NCI-H446 treated with DMSO at 0.1 percent for 48 hours (cell line): ENCODE measurements at regions not wholly inside any gene's neighbourhood (a gene's known extent, or its start where the extent isn't known, plus 50 kb on each side); places are given as distances from the start of the nearest gene placed in this dataset.
"Not testable (repeated sequence)": the region's sequence is repeated elsewhere in the genome, so short reads cannot be mapped to it uniquely, and the experiment has no call there.

ENCODE experiments used
- DNase-seq: peaks from one replicate; lab custom pipeline; 2025; lab: John Stamatoyannopoulos, UW

DNA sequence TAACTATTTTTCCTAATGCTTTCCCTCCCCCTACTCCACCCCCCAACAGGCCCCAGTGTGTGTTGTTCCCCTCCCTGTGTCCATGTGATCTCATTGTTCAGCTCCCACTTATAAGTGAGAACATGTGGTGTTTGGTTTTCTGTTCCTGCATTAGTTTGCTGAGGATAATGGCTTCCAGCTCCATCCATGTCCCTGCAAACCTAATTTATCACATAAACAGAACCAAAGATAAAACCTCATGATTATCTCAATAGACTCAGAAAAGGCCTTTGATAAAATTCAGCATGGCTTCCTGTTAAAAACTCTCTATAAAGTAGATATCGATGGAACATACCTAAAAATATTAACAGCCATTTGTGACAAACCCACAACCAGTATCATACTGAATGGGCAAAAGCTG is 884.1 kb upstream of the AUTS2 start:
- not testable (repeated sequence) for DNase-seq

DNA sequence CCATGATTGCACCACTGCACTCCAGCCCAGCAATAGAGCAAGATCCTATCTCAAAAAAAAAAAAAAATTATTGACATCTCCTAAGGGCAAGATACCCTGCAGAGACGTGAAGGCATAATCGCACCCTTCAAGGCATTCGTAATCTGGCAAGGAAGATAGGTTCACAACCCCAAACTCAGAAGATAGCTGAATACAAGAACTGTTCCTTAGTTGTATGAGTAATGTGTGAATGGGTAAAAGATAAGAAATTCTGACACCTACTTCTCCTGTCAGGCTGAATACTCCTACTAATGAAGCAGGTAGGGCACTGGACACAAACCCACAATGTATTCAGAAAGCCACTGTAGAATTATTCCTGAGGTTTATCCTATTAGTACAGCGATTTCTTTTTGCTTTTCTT is 882.4 kb upstream of the AUTS2 start:
- DNase-seq = no peak

DNA sequence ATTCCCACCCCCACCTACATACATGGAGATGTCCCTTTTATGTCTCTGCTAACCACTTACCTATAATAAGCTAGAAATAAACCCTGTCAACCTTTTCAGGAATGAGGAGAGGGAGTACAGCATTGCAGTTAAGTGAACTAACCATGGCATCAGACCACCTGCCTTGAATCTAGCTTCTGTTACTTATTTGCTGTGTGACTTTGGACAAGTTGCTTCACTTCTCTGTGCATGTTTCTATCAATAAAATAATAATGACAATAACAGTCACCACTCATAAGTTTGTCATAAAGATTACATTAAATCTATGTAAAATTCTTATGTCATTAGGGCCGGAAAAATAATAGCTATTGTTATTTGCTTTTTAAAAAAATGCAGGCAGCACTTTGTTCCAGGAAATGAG is 881.1 kb upstream of the AUTS2 start:
- DNase-seq = no peak

DNA sequence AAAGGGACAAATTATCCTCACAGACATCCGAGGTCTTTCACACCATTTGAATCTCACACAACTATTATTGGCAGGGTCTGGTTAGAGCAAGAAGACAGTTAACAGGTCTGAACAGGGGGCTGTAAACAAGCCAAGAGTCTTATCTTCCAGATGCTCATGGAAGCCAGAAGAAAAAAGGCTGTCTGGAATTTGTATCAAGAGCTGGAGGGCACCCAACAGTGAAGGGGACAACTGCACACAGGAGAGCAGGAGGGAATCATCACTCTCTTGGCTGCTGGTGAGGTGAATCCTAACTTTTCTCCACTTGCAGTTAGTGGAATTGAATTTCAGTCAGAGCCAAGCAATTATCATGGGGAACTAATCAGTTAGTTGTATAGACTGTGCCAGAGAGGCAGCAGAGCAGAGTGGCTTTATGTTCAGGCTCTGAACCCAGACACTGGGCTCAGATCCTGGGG is 880.2 kb upstream of the AUTS2 start:
- no peak for DNase-seq

DNA sequence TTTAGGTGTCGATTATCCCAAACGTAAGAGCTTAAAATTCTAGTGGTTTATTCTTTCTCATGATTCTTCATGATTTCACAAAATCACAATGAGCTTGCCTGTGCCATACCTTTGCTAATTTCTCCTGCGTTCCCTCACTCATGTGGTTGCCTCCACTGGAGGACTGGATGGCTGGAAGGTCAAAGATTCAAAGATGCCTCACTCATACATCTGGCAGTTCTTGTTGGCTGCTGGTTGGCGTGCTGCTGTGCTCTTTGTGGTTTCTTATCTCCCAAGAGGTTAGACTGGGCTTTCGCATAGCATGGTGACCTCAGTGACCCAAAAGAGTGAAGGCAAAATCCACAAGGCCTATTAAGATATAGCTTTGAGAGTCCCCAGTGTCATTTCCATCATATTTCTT is 877.6 kb upstream of the AUTS2 start:
- DNase-seq = no peak

DNA sequence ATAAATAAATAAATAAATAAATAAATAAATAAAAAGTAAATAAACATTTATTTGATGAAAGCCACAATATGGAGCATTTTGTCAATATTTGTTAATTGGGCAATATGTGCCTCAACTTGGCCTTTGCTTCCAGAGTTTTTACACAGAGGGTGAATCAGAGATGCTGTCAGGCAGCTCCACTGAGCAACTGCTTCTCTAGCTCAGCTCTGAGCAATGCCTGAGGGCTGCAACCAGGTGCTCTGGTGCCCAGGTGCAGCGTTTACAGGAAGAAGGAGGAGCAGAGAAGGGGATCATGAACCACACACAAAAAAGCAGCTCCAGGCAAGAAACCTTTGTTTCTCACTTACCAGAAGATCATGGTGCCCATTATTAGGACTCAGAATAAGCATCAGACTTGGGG is 876.2 kb upstream of the AUTS2 start:
- no peak for DNase-seq

DNA sequence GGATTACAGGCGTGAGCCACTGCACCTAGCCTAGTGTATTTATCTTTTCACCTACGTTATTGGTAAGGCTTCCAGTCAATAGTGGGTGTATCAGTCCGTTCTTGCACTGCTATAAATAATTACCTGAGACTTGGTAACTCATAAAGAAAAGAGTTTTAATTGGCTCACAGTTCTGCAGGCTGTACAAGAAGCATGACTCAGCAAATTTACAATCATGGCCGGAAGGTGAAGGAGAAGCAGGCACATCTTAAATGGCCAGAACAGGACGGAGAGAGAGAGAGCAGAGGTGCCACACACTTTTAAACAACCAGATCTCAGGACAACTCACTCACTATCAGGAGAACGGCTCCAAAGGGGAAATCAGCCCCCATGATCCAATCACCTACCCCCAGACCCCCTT is 873.3 kb upstream of the AUTS2 start:
- DNase-seq = no peak

DNA sequence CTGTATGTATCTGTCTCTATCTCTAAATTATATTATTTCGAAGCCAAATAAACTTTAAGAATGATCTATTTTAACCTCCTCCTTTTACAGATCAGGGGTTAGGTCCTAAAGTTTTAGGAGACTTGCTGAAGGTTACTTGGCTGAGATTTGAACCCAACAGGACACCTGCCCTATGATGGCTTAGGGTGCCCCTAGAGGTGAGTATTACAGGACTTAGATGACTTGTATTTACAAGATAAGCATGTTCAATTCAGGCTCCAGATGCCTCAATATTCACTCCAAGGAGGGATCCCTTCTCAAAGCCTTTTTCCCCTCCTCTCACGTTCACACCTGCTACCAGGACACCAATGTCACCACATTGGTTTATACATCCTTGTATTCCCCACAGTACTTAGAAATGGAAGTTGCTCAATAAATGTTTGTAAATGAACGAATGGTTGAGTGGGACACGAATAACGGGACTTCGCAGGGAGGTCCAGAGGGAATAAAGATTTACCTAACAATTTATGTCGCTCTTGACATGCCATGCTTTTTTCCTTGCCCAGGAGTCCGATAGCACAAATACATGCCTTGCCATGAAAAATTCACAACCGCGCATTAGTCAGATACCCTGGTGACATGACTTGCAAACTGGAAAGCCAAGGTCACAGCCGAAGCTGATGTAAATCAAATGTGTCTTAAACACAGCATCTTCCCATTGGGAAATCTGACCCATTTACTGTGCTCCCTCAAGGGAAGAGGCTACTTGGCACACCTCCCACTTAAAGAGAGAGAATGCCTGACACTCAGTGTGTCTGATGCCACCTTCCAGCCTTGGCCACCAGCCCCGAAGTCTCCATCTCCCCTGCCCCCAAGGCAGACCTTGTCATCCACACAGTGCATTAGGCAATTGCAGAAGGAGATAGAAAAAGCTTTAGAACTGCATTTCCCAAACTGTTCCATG is 872.2 kb upstream of the AUTS2 start:
- DNase-seq = no peak

DNA sequence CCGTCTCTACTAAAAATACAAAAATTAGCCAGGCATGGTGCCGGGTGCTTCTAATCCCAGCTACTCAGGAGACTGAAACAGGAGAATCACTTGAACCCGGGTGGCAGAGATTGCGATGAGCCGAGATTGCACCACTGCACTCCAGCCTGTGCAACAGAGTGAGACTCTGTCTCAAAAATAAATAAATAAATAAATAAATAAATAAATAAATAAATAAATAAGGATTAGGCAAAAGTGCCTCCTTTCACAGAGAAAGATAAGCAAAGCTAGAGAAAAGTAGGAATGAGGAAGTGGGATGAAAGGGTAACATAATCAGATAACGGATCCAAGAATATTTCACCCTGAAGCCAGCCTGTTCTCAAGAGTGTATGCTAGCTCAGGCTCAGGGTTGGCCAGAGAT is 869.6 kb upstream of the AUTS2 start:
- not testable (repeated sequence) for DNase-seq

DNA sequence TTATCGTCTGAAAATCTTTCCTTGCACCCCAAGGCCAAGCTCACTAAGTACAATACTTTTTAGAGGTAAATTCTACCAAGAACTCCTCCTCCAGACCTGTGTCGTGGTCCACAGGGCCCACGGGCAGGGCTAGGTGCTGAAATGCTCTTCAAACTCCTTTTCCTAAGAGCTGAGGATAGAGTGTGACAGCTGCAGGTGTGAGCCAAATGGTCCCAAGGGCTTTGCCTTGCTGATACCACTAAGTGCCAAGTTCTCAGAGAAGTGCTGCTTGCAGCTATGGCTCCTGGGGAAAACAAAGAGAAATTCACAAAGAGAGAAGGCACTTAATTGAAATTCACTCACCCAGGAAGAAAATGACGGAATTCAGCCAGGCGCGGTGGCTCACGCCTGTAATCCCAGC is 868.9 kb upstream of the AUTS2 start:
- no peak for DNase-seq

DNA sequence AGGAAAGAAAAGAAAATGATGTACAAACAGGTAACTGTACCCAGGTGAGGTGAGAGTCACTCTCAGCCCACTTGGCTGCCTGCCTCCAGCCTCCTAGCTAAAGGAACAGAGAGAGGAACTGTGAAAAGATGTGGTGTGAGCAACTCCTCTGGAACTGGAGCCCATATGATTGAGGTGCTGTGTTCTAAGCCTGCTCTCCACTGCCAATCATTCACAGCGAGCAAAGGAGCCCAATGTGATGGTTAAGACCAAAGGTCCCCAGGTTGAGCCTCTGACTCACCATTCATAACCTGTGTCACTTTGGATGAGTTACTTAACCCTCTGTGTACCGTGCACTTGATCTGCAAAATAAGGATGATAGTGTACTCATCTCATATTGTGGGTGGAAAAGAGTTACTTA is 868.1 kb upstream of the AUTS2 start:
- DNase-seq = no peak

DNA sequence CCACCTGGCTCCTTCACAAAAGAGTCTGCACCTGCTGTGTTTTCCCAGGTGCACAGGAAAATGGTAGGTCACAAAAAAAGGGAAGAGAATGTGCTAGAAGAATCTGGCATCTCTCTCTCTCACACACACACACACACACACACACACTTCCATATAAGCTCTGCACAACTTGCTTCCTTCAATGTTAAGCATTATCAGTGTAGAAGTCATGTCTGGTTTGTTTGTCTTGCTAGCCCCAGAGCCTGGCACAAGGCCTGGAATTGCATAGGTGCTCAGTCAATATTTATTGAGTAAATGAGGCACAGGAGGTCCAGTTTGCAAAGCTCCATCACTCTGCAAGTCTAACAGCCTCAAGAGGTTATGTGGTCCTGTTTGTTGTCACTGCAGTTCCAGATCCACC is 867.3 kb upstream of the AUTS2 start:
- no peak for DNase-seq

DNA sequence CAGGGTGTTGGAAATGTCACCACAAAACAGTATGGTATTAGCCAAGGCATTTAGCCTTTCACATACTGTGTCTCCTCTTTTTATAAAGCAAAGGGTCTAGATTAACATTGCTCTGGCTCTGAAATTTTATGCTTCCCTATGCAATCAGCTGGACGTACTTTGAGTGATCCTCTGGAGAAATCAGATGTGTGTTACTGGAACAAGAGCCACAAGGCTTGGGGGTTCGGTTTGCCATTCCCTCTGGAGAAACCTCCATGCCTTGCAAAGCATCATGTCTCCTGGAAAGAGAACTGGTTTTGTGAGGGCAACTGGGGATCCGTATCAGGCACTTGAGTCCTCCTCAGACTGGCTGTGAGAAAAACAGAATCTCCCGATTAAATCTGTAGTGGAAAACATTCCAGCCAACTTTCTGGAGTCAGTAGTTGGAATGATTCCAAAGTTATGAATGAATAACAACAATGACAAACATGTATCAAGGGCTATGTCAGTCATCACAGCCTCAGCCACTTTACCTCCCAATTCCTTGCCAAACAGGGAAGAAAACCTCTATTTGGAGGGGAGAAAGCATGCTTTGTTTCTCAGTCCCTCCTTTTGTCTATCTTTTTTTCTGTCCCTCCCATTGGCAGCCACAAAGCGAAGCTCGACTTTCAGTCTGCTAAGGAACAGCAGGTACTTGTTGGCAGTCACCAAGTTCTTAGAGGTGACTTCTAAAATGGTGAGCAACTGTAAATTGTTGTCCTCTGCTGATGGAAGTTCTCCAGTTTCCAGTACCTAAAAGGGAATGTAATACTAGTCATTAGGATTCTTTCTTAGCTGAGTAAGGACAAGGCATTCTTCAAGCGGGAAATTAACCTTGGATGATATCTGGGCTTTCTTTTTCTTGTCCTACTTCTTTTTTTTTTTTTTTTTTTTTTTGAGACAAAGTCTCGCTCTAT is 864.8 kb upstream of the AUTS2 start:
- no peak for DNase-seq

DNA sequence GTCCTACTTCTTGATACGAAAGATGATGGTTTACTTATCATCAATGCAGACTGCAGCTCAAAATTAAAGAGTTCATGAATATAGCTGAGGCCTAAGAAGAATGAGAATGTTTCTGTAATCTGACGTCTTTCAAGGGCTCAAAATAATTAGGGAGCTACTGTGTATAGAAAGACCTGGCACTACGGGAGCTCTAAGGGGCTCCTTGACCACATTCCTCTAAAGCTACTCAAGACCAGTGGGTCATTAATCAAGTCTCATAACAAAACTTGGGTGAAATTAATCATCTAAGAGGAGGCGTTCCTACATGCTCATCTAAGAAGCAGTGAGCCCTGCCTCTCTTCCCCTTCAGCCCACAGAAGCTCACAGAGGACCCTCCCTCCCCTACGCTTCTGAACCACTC is 863.8 kb upstream of the AUTS2 start:
- DNase-seq = no peak

DNA sequence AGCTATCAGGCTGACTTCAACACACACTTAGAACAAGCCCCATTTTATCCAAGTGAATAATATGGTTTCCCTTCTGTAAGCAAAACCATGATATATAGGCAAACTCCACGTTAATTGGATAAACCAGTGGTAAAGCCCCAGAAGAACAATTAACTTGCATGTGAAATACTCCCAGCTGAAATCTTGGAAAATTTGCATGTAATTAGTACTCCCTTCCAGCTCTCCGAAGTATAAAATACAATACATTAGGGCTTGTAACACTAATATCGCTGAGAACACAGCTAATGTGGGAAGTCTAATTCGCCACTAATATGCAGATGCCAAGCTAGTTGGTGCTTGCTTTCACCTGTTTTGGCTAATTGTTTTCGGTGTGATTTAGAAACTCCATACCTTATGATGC is 859.0 kb upstream of the AUTS2 start:
- no peak for DNase-seq

DNA sequence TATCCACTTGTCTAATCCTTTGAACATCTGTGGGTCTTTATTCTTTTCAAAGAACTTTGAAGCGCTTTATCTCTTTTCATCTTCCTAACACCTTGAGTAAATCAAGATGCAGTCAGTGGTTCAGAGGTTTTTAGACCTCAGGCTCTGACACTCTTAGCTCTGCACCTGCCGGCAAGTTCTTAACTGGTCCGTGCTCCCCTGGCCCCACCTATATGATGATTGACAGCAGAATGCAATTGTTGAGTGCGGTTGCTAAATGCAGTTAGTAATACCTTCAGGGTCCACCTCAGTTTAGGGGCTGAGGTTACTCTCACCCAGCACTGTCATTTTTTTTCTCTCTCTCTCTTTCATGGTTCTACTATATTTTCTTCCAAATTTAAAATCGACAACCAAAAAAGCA is 854.2 kb upstream of the AUTS2 start:
- DNase-seq = no peak

DNA sequence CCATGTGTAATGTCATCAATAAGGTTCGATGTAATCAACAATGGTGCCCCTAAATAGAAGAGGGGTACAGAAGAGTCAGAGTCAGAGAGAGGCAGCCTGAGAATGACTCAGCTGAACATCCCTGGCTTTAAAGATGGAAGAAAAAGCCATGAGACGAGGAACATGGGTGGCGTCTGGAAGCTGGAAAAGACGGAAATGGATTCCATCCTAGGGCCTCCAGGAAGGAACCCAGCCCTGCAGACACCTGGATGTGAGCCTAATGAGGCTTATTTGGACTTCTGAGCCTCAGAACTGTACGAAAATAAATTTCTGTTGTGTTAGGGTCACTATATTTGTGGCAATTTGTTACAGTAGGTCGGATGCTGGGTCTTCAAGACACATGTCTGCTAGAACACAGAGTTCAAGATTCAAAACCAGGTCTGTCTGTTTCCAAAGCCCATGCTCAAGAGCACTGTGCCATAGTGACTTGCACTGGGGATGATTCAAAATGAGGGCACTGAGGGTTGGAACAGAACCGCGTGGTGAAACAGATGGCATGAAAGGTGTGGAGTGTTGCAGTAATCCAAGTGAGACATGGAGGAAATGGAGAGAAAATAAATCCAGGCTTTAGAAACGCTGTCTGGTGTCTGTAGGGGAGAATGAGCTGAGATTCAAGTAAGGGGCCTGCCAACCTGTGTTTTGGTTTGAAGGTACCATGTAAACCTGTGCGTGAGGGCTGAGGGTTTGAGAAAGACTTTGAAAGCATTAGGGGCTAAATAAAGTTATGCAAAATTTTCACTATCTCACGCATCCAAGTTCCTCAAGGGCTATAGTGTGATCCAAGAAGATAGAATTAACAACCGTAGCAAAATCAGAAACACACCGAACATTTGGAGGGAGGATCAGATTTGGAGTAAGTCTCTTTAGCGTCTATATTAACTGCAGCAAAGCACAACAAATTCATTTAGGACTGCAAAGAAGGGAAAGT is 849.1 kb upstream of the AUTS2 start:
- DNase-seq = no peak

DNA sequence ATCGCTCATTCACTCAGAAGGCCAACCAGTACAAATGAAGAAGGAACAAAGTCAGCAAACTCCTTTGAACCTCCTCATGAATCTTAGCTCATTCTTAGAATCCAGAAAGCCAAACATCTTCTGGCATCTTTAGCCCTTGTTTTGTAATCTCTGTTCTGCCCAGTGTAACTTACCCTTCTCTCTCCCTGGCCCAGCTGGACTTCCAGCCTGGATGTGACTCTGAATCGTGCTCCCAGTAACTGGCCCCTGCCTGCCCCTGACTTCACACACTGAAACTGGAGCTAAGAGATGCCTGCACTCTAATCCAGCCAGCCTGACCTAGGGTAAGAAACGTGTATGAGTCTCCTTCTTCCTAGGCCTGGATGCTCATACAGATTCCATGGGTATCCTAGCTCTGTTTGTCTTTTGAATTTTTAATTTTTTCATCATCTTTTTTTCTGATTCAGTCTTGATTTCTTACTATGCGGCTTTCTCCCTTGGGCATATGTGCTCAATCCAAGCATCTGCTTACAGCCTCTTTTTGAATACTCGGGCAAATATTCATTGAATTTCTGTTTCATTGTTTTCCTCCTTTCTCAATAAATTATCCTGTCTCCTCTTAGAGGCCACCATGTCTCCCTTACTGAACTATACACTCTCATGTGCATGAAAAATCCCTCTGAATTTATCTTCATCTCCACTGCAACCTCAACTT is 845.6 kb upstream of the AUTS2 start:
- no peak for DNase-seq

DNA sequence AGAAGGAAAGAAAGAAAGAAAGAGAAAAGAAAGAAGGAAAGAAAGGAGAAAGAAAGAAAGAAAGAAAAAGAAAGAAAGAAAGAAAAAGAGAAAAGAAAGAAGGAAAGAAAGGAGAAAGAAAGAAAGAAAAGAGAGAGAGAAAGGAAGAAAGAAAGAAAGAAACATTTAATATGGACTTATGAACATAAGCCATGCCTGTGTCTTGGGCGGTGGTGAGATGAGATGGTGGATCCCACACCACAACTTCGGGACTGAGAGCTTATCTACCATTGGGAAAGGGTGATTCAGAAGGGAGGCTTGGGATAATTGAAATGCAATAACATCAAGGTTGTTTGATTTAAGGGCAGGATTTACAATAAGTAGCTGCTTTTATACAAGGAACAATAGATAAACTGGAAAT is 843.9 kb upstream of the AUTS2 start:
- DNase-seq = no peak

DNA sequence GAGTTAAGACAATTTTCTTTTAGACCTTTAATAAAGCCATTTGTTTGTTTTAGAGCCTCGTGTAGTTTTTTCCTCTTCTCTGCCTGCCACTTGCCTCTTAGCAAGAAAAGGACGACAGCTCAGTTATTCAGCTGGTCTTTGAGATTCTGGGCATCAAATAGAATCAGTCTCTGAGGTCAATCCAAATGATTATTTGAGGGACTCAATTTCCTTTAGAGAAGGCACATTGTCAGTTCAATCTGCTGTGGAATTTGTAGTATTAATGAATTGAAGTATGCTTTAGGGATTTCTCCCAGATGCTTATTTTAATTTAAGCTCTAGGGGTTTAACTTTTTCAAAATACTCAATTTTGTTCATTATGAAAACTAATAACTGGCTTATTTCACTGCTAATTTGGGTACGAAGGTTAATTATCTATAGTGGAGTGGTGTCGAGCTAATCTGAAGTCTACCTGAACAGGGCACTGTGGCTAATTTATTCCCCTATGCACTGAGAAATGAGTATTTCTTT is 841.2 kb upstream of the AUTS2 start:
- no peak for DNase-seq

DNA sequence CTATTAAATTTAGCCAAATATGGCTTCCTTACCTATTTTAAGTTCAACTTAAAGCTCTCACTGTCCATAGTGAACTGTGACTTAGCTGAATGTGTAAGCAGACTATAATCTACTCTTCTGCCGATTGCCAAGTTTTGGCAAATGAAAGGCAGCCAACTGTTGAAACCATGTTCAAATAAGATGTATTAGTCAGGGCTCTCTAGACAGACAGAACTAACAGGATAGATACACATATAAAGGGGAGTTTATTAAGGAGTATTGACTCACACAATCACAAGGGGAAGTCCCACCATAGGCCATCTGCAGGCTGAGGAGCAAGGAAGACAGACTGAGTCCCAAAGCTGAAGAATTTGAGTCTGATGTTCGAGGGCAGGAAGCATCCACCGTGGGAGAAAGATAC is 837.7 kb upstream of the AUTS2 start:
- DNase-seq = no peak
